NT2/D1 (cell line): ENCODE measurements at regions not wholly inside any gene's neighbourhood (a gene's known extent, or its start where the extent isn't known, plus 50 kb on each side); places are given as distances from the start of the nearest gene placed in this dataset.

Experiments
- YY1 ChIP-seq: IDR thresholded peaks from 2 replicates; pipeline ENCODE4 v1.6.1; 2011; ENCODE audit not compliant: insufficient read length, insufficient read depth
- ZNF274 ChIP-seq: IDR thresholded peaks from 2 replicates; pipeline ENCODE4 v1.6.1; 2011; ENCODE audit warnings: mild to moderate bottlenecking, low read depth, low read length

GRCh38 chr12:131473741-131474709, 236.9 kb upstream of the SFSWAP start:
- no peak for TF ChIP-seq YY1
- TF ChIP-seq ZNF274 = no peak
